K562 (cell line): ENCODE measurements at regions not wholly inside any gene's neighbourhood (a gene's known extent, or its start where the extent isn't known, plus 50 kb on each side); places are given as distances from the start of the nearest gene placed in this dataset.

Experiments used
- ATAC-seq: fragments of 200-7000 bp; cut with Tn5 transposase; 3 replicates; pipeline ENCODE4 v1.9.1; 2020; ENCODE audit warnings: moderate library complexity
- BruUV-seq: library from RNA; stranded (reverse); fragments of 400-500 nt; replicated peaks from 2 replicates; lab custom pipeline; 2021; lab: Mats Ljungman, UMichigan
- CTCF ChIA-PET: fragments of 300-600 bp; formaldehyde crosslinking; extraction: SDS; loops from one replicate; lab custom pipeline; 2021; ENCODE audit warnings: low intra/inter-chr PET ratio; lab: Yijun Ruan, JAX
- POLR2A ChIA-PET: fragments of 300-600, 350-650 bp; sonication (Branson Sonifier 250); formaldehyde crosslinking; extraction: SDS; loops from one replicate; lab custom pipeline; 2021; ENCODE audit warnings: antibody characterized with exemption, inconsistent platforms; lab: Yijun Ruan, JAX
- DNase-seq, 4 experiments: peaks; one replicate each; pipeline versions ENCODE4 v3.0.0 to v3.0.0-alpha.2; 2011 to 2018; ENCODE audit warnings: low spot score in 3 of 4, mixed read lengths in 3 of 4; ENCODE audit errors: extremely low read depth in 1 of 4
- FAIRE-seq: peaks from 2 replicates; lab custom pipeline; 2011; peaks lifted over from hg19 to GRCh38; lab: Jason Lieb, UNC
- H2AFZ ChIP-seq: 2 replicates; pipeline ENCODE4 v1.6.0; 2011; ENCODE audit warnings: low read depth, low read length, control low read depth, inconsistent platforms
- H3K27ac ChIP-seq: fragments of 200-600 bp; 3 replicates; pipeline ENCODE4 v1.8.0; 2011; ENCODE audit warnings: low read depth, mild to moderate bottlenecking, control low read depth, inconsistent platforms, low read length, moderate library complexity, mixed read lengths; ENCODE audit errors: extremely low read depth
- H3K27me3 ChIP-seq, 2 experiments: fragments of 300-600 bp in 1 of 2; 2 replicates in 1 of 2; 3 replicates in 1 of 2; pipeline versions ENCODE4 v1.6.0 to v1.8.0; 2011; ENCODE audit warnings: inconsistent platforms in 2 of 2, low read length in 2 of 2, mild to moderate bottlenecking in 1 of 2, mixed read lengths in 1 of 2, moderate library complexity in 1 of 2; ENCODE audit not compliant: control insufficient read depth in 2 of 2, insufficient read depth in 2 of 2
- H3K36me3 ChIP-seq: fragments of 300-600 bp; 3 replicates; pipeline ENCODE4 v1.8.0; 2011; ENCODE audit warnings: mild to moderate bottlenecking, low read length, inconsistent platforms; ENCODE audit not compliant: control insufficient read depth, insufficient read depth
- H3K4me1 ChIP-seq, 2 experiments: fragments of 200-600 bp in 1 of 2; replicated peaks in 1 of 2; 2 replicates in 1 of 2; 3 replicates in 1 of 2; pipeline versions ENCODE4 v1.5.1 to v1.8.0; 2011; ENCODE audit warnings: inconsistent platforms in 2 of 2, low read length in 2 of 2, mild to moderate bottlenecking in 1 of 2, mixed read lengths in 1 of 2, moderate library complexity in 1 of 2; ENCODE audit not compliant: control insufficient read depth in 2 of 2, insufficient read depth in 2 of 2
- H3K4me2 ChIP-seq: 2 replicates; pipeline ENCODE4 v1.6.1; 2011; ENCODE audit warnings: low read length, control low read depth, inconsistent platforms, mixed read lengths; ENCODE audit not compliant: insufficient read depth
- H3K4me3 ChIP-seq: fragments of 200-600 bp; sonication (generic), shearing (Covaris generic); 2 replicates; pipeline ENCODE4 v1.5.1; 2016; ENCODE audit warnings: control low read depth, inconsistent platforms
- H3K79me2 ChIP-seq: fragments of 200-600 bp; 3 replicates; pipeline ENCODE4 v1.8.0; 2011; ENCODE audit warnings: low read length, inconsistent platforms; ENCODE audit not compliant: control insufficient read depth, insufficient read depth
- H3K9ac ChIP-seq, 2 experiments: 2 replicates each; pipeline versions ENCODE4 v1.6.0 to v1.6.1; 2011; ENCODE audit warnings: low read depth in 2 of 2, low read length in 2 of 2, control low read depth in 1 of 2, inconsistent platforms in 1 of 2, mild to moderate bottlenecking in 1 of 2, mixed read lengths in 1 of 2; ENCODE audit not compliant: insufficient read depth in 1 of 2
- H3K9me1 ChIP-seq: one replicate; pipeline ENCODE4 v1.6.0; 2011; ENCODE audit warnings: inconsistent platforms, mild to moderate bottlenecking, low read length, moderate library complexity; ENCODE audit not compliant: control insufficient read depth, insufficient read depth
- H3K9me3 ChIP-seq: replicated peaks from 2 replicates; pipeline ENCODE4 v1.5.1; 2011; ENCODE audit warnings: low read depth, low read length, inconsistent platforms; ENCODE audit not compliant: control insufficient read depth, insufficient read depth
- H4K20me1 ChIP-seq: replicated peaks from 2 replicates; pipeline ENCODE4 v1.6.1; 2011; ENCODE audit warnings: low read length, inconsistent platforms, mixed read lengths; ENCODE audit not compliant: control insufficient read depth, insufficient read depth
- BRF1 ChIP-seq: IDR thresholded peaks from 3 replicates; pipeline ENCODE4 v1.6.1; 2011; ENCODE audit warnings: borderline replicate concordance, mild to moderate bottlenecking; ENCODE audit not compliant: insufficient read length; ENCODE audit errors: extremely low read depth
- CHD1 ChIP-seq: fragments of 200-600 bp; sonication (generic); IDR thresholded peaks from one replicate; pipeline ENCODE4 v1.6.1; 2012; ENCODE audit warnings: mild to moderate bottlenecking, moderate library complexity, low read length, inconsistent platforms
- CHD4 ChIP-seq: fragments of 200-600 bp; sonication (generic); IDR thresholded peaks from 3 replicates; pipeline ENCODE4 v1.6.1; 2012; ENCODE audit warnings: low read depth, mild to moderate bottlenecking, mixed read lengths, low read length, inconsistent platforms; ENCODE audit not compliant: insufficient read depth, insufficient replicate concordance, poor library complexity, severe bottlenecking
- CTBP1 ChIP-seq: fragments of 450-650 bp; IDR thresholded peaks from 2 replicates; pipeline ENCODE4 v1.6.1; 2016; ENCODE audit warnings: borderline replicate concordance
- CTCFL ChIP-seq: IDR thresholded peaks from 2 replicates; pipeline ENCODE4 v1.6.1; 2011; ENCODE audit warnings: borderline replicate concordance, low read depth, mild to moderate bottlenecking, moderate library complexity, low read length; ENCODE audit not compliant: insufficient read depth, poor library complexity, severe bottlenecking
- ETV6 ChIP-seq, 3 experiments: fragments of 150-350 bp in 1 of 3; sonication (generic) in 1 of 3; formaldehyde crosslinking in 1 of 3; IDR thresholded peaks; 2 replicates each; pipeline versions ENCODE4 v1.6.1 to v1.8.0; 2014 to 2022; ENCODE audit warnings: borderline replicate concordance in 2 of 3, low read depth in 2 of 3, antibody characterized with exemption in 1 of 3, low read length in 1 of 3, mild to moderate bottlenecking in 1 of 3, missing genetic modification reagents in 1 of 3
- FOXP1 ChIP-seq: sonication (generic); formaldehyde crosslinking; IDR thresholded peaks from 2 replicates; pipeline ENCODE4 v1.8.0; 2022; ENCODE audit warnings: mild to moderate bottlenecking, missing genetic modification reagents
- HDAC1 ChIP-seq, 2 experiments: fragments of 450-650 bp; IDR thresholded peaks; 2 replicates each; pipeline ENCODE4 v1.6.1; 2016 to 2017; ENCODE audit warnings: inconsistent platforms in 1 of 2, mild to moderate bottlenecking in 1 of 2, moderate library complexity in 1 of 2
- JUND ChIP-seq, 2 experiments: IDR thresholded peaks; 2 replicates in 1 of 2; 3 replicates in 1 of 2; pipeline ENCODE4 v1.6.1; 2011; ENCODE audit warnings: borderline replicate concordance in 2 of 2, low read depth in 2 of 2, low read length in 2 of 2, improper control_type of control experiment in 1 of 2, missing biosample characterization in 1 of 2, missing genetic modification characterization in 1 of 2, missing genetic modification reagents in 1 of 2
- KAT2B ChIP-seq: IDR thresholded peaks from one replicate; pipeline ENCODE4 v1.6.1; 2012; ENCODE audit warnings: low read depth, mild to moderate bottlenecking, control low read depth, inconsistent platforms, low read length, moderate library complexity
- MTA2 ChIP-seq: fragments of 450-650 bp; IDR thresholded peaks from 2 replicates; pipeline ENCODE4 v1.6.1; 2016; ENCODE audit warnings: low read depth
- MYNN ChIP-seq, 2 experiments: sonication (generic); formaldehyde crosslinking in 1 of 2; IDR thresholded peaks; 2 replicates each; pipeline versions ENCODE4 v1.5.0 to v1.6.1; 2016 to 2020; ENCODE audit warnings: antibody characterized with exemption in 1 of 2, missing genetic modification reagents in 1 of 2
- NCOA4 ChIP-seq: fragments of 450-650 bp; IDR thresholded peaks from 2 replicates; pipeline ENCODE4 v1.6.1; 2018; ENCODE audit warnings: mild to moderate bottlenecking; ENCODE audit not compliant: partially characterized antibody
- PML ChIP-seq: IDR thresholded peaks from 2 replicates; pipeline ENCODE4 v1.6.1; 2012; ENCODE audit warnings: low read length, inconsistent platforms
- SMAD3 ChIP-seq: fragments of 450-650 bp; formaldehyde crosslinking; conservative IDR thresholded peaks from 2 replicates; pipeline ENCODE4 v1.4.0; 2020; ENCODE audit warnings: mild to moderate bottlenecking
- SRSF3 ChIP-seq: fragments of 200-400 bp; formaldehyde crosslinking; IDR thresholded peaks from 2 replicates; pipeline ENCODE4 v1.6.1; 2016; ENCODE audit warnings: mild to moderate bottlenecking, low read length, moderate library complexity; ENCODE audit not compliant: insufficient read depth
- ZNF143 ChIP-seq: sonication (generic); formaldehyde crosslinking; IDR thresholded peaks from 2 replicates; pipeline ENCODE4 v1.9.0; 2022; ENCODE audit warnings: mild to moderate bottlenecking, missing genetic modification reagents
- ZNF354B ChIP-seq: fragments of 250-450 bp; sonication (Bioruptor Pico); IDR thresholded peaks from 2 replicates; pipeline ENCODE4 v1.4.0; 2020
- WGBS: fragments of 100-300 bp; shearing (Covaris generic); methylation state at CpG from one replicate; pipeline ENCODE4 v1.1.6; 2016; ENCODE audit warnings: low coverage, mixed read lengths; ENCODE audit not compliant: insufficient coverage; ENCODE audit errors: missing lambda C conversion rate; 5-methylcytosine and 5-hydroxymethylcytosine counted together
- in situ Hi-C: fragments of 300-500 bp; cut with MboI; formaldehyde crosslinking; loops from 4 replicates; pipeline ENCODE4 v1.15.0; 2018; ENCODE audit warnings: inconsistent platforms, mixed read lengths
- intact Hi-C: fragments of 100-400 bp; cut with micrococcal nuclease; formaldehyde crosslinking; loops from 2 replicates; pipeline ENCODE4 v1.14.2; 2022

- TF ChIP-seq MYNN (IDR thresholded peaks at IDR 0.05) (no peak), MYNN (CRISPR knock-in tag; IDR thresholded peaks at IDR 0.05) (no peak), ZNF354B (CRISPR knock-in tag) (no peak), JUND (IDR thresholded peaks at IDR 0.05; ENCODE audit: borderline replicate concordance, low read depth, low read length) (no peak), JUND (tag; IDR thresholded peaks at IDR 0.05; ENCODE audit: borderline replicate concordance, low read depth, low read length) (no peak)
These were observed 2078.4 kb downstream of the PCDH7 start (continued) for GRCh38 chr4:32798471-32799159.

GRCh38 chr4:32824336-32824735 is 2104.2 kb downstream of the PCDH7 start:
- Histone ChIP-seq H3K4me2 (no peak overlapping the region), H3K9ac (no peak overlapping the region), H3K79me2 (no peaks in the 10 kb centered on the region), H3K4me3 (no peak overlapping the region), H3K27ac (no peak overlapping the region), H3K9me1 (no peaks in the 10 kb centered on the region), H3K4me1 (no peaks in the 10 kb centered on the region), H3K36me3 (no peaks in the 10 kb centered on the region), H2AFZ (no peak overlapping the region), H4K20me1 (no peaks in the 10 kb centered on the region), H3K9me3 (no peaks in the 10 kb centered on the region), H3K27me3 (no peaks in the 10 kb centered on the region)
- 0% methylated on average over 2 of the region's 2 CpGs for WGBS
- TF ChIP-seq SRSF3 (no peak), MTA2 (no peak), NCOA4 (no peak), HDAC1 (IDR thresholded peaks at IDR 0.05) (no peak), FOXP1 (no peak), ZNF143 (no peak), CTCFL (no peak), KAT2B (no peak), CTBP1 (no peak), CHD4 (no peak), SMAD3 (CRISPR knock-in tag) (no peak), ETV6 (IDR thresholded peaks at IDR 0.05; ENCODE audit: borderline replicate concordance in 1 of 2, low read depth in 2 of 2, low read length in 1 of 2) (no peak), ETV6 (CRISPR knock-in tag; IDR thresholded peaks at IDR 0.05; ENCODE audit: borderline replicate concordance) (no peak), CHD1 (no peak), PML (no peak), BRF1 (no peak)
- FAIRE-seq, result no peak
- intact Hi-C loops (no loop called here), in situ Hi-C loops (no loop called here)
- DNase-seq, result no peak
- ChIA-PET CTCF (no interaction called here), POLR2A (no interaction called here)
- ATAC-seq, result no peak
- no TSS peak for BruUV-seq
